ENCODE measurements at regions not wholly inside any gene's neighbourhood (a gene's known extent, or its start where the extent isn't known, plus 50 kb on each side); places are given as distances from the start of the nearest gene placed in this dataset.

GRCh38 chr5:175211956-175212756 lies 231.8 kb downstream of the DRD1 start:
- no peak for DNase-seq (ENCODE audit: low spot score)
- no peaks in the 10 kb centered on the region for H3K27me3 ChIP-seq
- no peak for TF ChIP-seq CTCF (IDR thresholded peaks at IDR 0.05)
- H3K4me1 ChIP-seq, result peaks cover 0 to 9% of the 10 kb centered on the region in 2 donors
- H3K9me3 ChIP-seq, result no peaks in the 10 kb centered on the region
- no peaks in the 10 kb centered on the region for H3K36me3 ChIP-seq
- no peak overlapping the region for H3K4me3 ChIP-seq
- no peak overlapping the region for H3K27ac ChIP-seq

GRCh38 chr5:175207321-175208040 lies 236.5 kb downstream of the DRD1 start:
- Histone ChIP-seq H3K27ac (no peak overlapping the region), H3K36me3 (no peaks in the 10 kb centered on the region), H3K9me3 (no peaks in the 10 kb centered on the region), H3K4me3 (no peak overlapping the region), H3K27me3 (no peaks in the 10 kb centered on the region), H3K4me1 (no peaks in the 10 kb centered on the region)
- no peak for DNase-seq (ENCODE audit: low spot score)
- no peak for TF ChIP-seq CTCF (IDR thresholded peaks at IDR 0.05)

- no peak for TF ChIP-seq CTCF (IDR thresholded peaks at IDR 0.05)
- no peak for DNase-seq (ENCODE audit: low spot score)
- H3K27ac ChIP-seq, result no peak overlapping the region
These were observed 237.3 kb downstream of the DRD1 start for GRCh38 chr5:175206669-175207068.

GRCh38 chr5:175202463-175203068 lies 241.4 kb downstream of the DRD1 start:
- Histone ChIP-seq H3K27me3 (no peaks in the 10 kb centered on the region), H3K27ac (no peak overlapping the region), H3K36me3 (no peaks in the 10 kb centered on the region), H3K4me3 (no peak overlapping the region), H3K4me1 (no peaks in the 10 kb centered on the region), H3K9me3 (no peaks in the 10 kb centered on the region)
- no peak for TF ChIP-seq CTCF (IDR thresholded peaks at IDR 0.05)
- DNase-seq (ENCODE audit: low spot score), result no peak

More at GRCh38 chr5:175206669-175207068, 237.3 kb downstream of the DRD1 start:
- no peaks in the 10 kb centered on the region for H3K4me1 ChIP-seq
- no peaks in the 10 kb centered on the region for H3K36me3 ChIP-seq
- H3K9me3 ChIP-seq, result no peaks in the 10 kb centered on the region
- H3K4me3 ChIP-seq, result no peak overlapping the region
- no peaks in the 10 kb centered on the region for H3K27me3 ChIP-seq

GRCh38 chr5:175201393-175201792 lies 242.6 kb downstream of the DRD1 start:
- Histone ChIP-seq H3K27ac (no peak overlapping the region), H3K27me3 (no peaks in the 10 kb centered on the region), H3K36me3 (no peaks in the 10 kb centered on the region), H3K4me3 (no peak overlapping the region), H3K9me3 (no peaks in the 10 kb centered on the region), H3K4me1 (no peaks in the 10 kb centered on the region)
- no peak for TF ChIP-seq CTCF (IDR thresholded peaks at IDR 0.05)
- no peak for DNase-seq (ENCODE audit: low spot score)
